HL-60 (cell line): ENCODE measurements at regions not wholly inside any gene's neighbourhood (a gene's known extent, or its start where the extent isn't known, plus 50 kb on each side); places are given as distances from the start of the nearest gene placed in this dataset.

Experiments
- GABPA ChIP-seq: IDR thresholded peaks from 2 replicates; pipeline ENCODE4 v1.6.1; 2012; ENCODE audit warnings: low read depth
- POLR2AphosphoS5 ChIP-seq: IDR thresholded peaks from 2 replicates; pipeline ENCODE4 v1.6.1; 2012; ENCODE audit warnings: low read depth
- SPI1 ChIP-seq: IDR thresholded peaks from 2 replicates; pipeline ENCODE4 v1.6.1; 2012; ENCODE audit warnings: low read depth, mild to moderate bottlenecking, borderline replicate concordance
- TF ChIP-seq, protein P1 (sequence below): IDR thresholded peaks from one replicate; pipeline ENCODE4 v1.5.1; 2011; ENCODE audit warnings: low read length, control low read depth, inconsistent platforms; ENCODE audit not compliant: insufficient read depth
- TF ChIP-seq, protein P2 (sequence below): IDR thresholded peaks from 2 replicates; pipeline ENCODE4 v1.6.1; 2012; ENCODE audit warnings: low read depth; ENCODE audit not compliant: insufficient replicate concordance

DNA sequence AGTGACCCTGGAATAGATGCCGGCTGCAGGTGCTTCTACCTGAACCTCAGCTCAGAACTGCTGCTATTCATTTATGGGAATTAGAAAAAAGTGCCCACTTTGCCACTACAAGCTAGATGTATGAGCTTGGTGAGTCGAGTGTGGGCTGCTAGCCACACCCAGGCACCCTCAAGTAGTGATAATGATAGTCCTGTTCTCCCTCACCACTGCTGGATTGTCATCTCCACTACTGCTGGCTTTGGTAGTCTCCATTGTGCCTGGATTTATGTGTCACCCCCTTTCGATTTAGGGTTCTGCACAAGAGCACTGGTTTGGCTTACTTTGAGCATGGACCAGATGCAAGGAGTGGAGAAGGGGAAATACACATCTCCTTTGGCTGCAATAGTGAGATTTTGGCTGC is 73.0 kb upstream of the N4BP1 start:
- TF ChIP-seq, protein P1, sequence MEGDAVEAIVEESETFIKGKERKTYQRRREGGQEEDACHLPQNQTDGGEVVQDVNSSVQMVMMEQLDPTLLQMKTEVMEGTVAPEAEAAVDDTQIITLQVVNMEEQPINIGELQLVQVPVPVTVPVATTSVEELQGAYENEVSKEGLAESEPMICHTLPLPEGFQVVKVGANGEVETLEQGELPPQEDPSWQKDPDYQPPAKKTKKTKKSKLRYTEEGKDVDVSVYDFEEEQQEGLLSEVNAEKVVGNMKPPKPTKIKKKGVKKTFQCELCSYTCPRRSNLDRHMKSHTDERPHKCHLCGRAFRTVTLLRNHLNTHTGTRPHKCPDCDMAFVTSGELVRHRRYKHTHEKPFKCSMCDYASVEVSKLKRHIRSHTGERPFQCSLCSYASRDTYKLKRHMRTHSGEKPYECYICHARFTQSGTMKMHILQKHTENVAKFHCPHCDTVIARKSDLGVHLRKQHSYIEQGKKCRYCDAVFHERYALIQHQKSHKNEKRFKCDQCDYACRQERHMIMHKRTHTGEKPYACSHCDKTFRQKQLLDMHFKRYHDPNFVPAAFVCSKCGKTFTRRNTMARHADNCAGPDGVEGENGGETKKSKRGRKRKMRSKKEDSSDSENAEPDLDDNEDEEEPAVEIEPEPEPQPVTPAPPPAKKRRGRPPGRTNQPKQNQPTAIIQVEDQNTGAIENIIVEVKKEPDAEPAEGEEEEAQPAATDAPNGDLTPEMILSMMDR = no peak
- TF ChIP-seq POLR2AphosphoS5 (no peak), GABPA (no peak), SPI1 (no peak)
- TF ChIP-seq, protein P2, sequence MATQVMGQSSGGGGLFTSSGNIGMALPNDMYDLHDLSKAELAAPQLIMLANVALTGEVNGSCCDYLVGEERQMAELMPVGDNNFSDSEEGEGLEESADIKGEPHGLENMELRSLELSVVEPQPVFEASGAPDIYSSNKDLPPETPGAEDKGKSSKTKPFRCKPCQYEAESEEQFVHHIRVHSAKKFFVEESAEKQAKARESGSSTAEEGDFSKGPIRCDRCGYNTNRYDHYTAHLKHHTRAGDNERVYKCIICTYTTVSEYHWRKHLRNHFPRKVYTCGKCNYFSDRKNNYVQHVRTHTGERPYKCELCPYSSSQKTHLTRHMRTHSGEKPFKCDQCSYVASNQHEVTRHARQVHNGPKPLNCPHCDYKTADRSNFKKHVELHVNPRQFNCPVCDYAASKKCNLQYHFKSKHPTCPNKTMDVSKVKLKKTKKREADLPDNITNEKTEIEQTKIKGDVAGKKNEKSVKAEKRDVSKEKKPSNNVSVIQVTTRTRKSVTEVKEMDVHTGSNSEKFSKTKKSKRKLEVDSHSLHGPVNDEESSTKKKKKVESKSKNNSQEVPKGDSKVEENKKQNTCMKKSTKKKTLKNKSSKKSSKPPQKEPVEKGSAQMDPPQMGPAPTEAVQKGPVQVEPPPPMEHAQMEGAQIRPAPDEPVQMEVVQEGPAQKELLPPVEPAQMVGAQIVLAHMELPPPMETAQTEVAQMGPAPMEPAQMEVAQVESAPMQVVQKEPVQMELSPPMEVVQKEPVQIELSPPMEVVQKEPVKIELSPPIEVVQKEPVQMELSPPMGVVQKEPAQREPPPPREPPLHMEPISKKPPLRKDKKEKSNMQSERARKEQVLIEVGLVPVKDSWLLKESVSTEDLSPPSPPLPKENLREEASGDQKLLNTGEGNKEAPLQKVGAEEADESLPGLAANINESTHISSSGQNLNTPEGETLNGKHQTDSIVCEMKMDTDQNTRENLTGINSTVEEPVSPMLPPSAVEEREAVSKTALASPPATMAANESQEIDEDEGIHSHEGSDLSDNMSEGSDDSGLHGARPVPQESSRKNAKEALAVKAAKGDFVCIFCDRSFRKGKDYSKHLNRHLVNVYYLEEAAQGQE = no peak
